ENCODE measurements at regions not wholly inside any gene's neighbourhood (a gene's known extent, or its start where the extent isn't known, plus 50 kb on each side); places are given as distances from the start of the nearest gene placed in this dataset.
A peak's percentile ranks its signal among the peaks of the same experiment; 100 is the strongest.

- Histone ChIP-seq H3K9me3 (no peaks in the 10 kb centered on the region), H3K36me3 (no peaks in the 10 kb centered on the region), H3K4me1 (peaks cover 3% of the 10 kb centered on the region), H3K27me3 (no peaks in the 10 kb centered on the region), H3K4me3 (no peak overlapping the region), H3K27ac (no peak overlapping the region)
- no peak for TF ChIP-seq CTCF (IDR thresholded peaks at IDR 0.05)
- no peak for DNase-seq
- ATAC-seq, result no peak
- intact Hi-C loops (cut with DNase I), result loop anchor here (10.0 kb wide), 1 partner anchor 445 kb away; no protein-coding TSS in a partner anchor
These were observed 63.9 kb downstream of the NDUFS5 start for GRCh38 chr1:39089931-39090521.

GRCh38 chr1:39090757-39091380 is 64.7 kb downstream of the NDUFS5 start:
- DNase-seq, result no peak
- H3K27me3 ChIP-seq, result no peaks in the 10 kb centered on the region
- H3K36me3 ChIP-seq, result no peaks in the 10 kb centered on the region
- no peaks in the 10 kb centered on the region for H3K9me3 ChIP-seq
- no peak overlapping the region for H3K4me3 ChIP-seq
- intact Hi-C loops (cut with DNase I), result loop anchor here (10.0 kb wide), 1 partner anchor 444 kb away; no protein-coding TSS in a partner anchor
- ATAC-seq, result no peak
- no peak overlapping the region for H3K27ac ChIP-seq
- H3K4me1 ChIP-seq, result peaks cover 3% of the 10 kb centered on the region
- TF ChIP-seq CTCF (IDR thresholded peaks at IDR 0.05), result no peak

- no peaks in the 10 kb centered on the region for H3K27me3 ChIP-seq
- no peaks in the 10 kb centered on the region for H3K9me3 ChIP-seq
- intact Hi-C loops (cut with DNase I), result loop anchor here (10.0 kb wide), 1 partner anchor 443 kb away; no protein-coding TSS in a partner anchor
- H3K36me3 ChIP-seq, result no peaks in the 10 kb centered on the region
- H3K27ac ChIP-seq, result no peak overlapping the region
- peaks cover 3% of the 10 kb centered on the region for H3K4me1 ChIP-seq
- no peak overlapping the region for H3K4me3 ChIP-seq
- DNase-seq (peak; percentile 73), ATAC-seq (peak; percentile 78)
- TF ChIP-seq CTCF (IDR thresholded peaks at IDR 0.05), result peak; percentile 56
These were observed 65.9 kb downstream of the NDUFS5 start for GRCh38 chr1:39091845-39092645.

GRCh38 chr1:39094685-39095084 is 68.5 kb downstream of the NDUFS5 start:
- Histone ChIP-seq H3K9me3 (no peaks in the 10 kb centered on the region), H3K27ac (no peak overlapping the region), H3K4me1 (peaks cover 3% of the 10 kb centered on the region), H3K36me3 (no peaks in the 10 kb centered on the region), H3K27me3 (no peaks in the 10 kb centered on the region), H3K4me3 (no peak overlapping the region)
- intact Hi-C loops (cut with DNase I), result loop anchor here (10.0 kb wide), 1 partner anchor 440 kb away; no protein-coding TSS in a partner anchor
- ATAC-seq (no peak), DNase-seq (no peak)
- no peak for TF ChIP-seq CTCF (IDR thresholded peaks at IDR 0.05)

- peak; percentile 71 for DNase-seq
- H3K36me3 ChIP-seq, result no peaks in the 10 kb centered on the region
- H3K4me1 ChIP-seq, result peaks cover 16% of the 10 kb centered on the region
- H3K27me3 ChIP-seq, result no peaks in the 10 kb centered on the region
- peak; percentile 78 for TF ChIP-seq CTCF (IDR thresholded peaks at IDR 0.05)
- ATAC-seq, result peak; percentile 89
- H3K27ac ChIP-seq, result no peak overlapping the region
- no peaks in the 10 kb centered on the region for H3K9me3 ChIP-seq
- no peak overlapping the region for H3K4me3 ChIP-seq
- intact Hi-C loops (cut with DNase I), result loop anchor here (10.0 kb wide), 1 partner anchor 436 kb away; no protein-coding TSS in a partner anchor
These were observed 72.5 kb downstream of the NDUFS5 start for GRCh38 chr1:39098546-39099250.

Measured in upper lobe of right lung (tissue), 1 donor.